Keratinocyte (primary cell): ENCODE measurements at regions not wholly inside any gene's neighbourhood (a gene's known extent, or its start where the extent isn't known, plus 50 kb on each side); places are given as distances from the start of the nearest gene placed in this dataset.

Experiments used
- EZH2 ChIP-seq: IDR thresholded peaks from one replicate; pipeline ENCODE4 v1.6.1; 2012; ENCODE audit warnings: inconsistent platforms, mild to moderate bottlenecking, low read length, moderate library complexity
- TF ChIP-seq, protein P1 (sequence below), 3 experiments: IDR thresholded peaks in 1 of 3; conservative IDR thresholded peaks in 1 of 3; optimal IDR thresholded peaks in 1 of 3; 2 replicates in 2 of 3; 3 replicates in 1 of 3; pipeline versions ENCODE3 to v1.5.1; 2011; ENCODE audit warnings: low read length in 3 of 3, mild to moderate bottlenecking in 3 of 3, moderate library complexity in 2 of 3, control low read depth in 1 of 3, inconsistent platforms in 1 of 3; ENCODE audit not compliant: insufficient read depth in 2 of 3; ENCODE audit errors: extremely low read depth in 1 of 3

- TF ChIP-seq, protein P1, sequence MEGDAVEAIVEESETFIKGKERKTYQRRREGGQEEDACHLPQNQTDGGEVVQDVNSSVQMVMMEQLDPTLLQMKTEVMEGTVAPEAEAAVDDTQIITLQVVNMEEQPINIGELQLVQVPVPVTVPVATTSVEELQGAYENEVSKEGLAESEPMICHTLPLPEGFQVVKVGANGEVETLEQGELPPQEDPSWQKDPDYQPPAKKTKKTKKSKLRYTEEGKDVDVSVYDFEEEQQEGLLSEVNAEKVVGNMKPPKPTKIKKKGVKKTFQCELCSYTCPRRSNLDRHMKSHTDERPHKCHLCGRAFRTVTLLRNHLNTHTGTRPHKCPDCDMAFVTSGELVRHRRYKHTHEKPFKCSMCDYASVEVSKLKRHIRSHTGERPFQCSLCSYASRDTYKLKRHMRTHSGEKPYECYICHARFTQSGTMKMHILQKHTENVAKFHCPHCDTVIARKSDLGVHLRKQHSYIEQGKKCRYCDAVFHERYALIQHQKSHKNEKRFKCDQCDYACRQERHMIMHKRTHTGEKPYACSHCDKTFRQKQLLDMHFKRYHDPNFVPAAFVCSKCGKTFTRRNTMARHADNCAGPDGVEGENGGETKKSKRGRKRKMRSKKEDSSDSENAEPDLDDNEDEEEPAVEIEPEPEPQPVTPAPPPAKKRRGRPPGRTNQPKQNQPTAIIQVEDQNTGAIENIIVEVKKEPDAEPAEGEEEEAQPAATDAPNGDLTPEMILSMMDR (optimal IDR thresholded peaks at IDR 0.05 in 1 of 3, IDR thresholded peaks at IDR 0.05 in 1 of 3, conservative IDR thresholded peaks at IDR 0.05 in 1 of 3; ENCODE audit: extremely low read depth in 1 of 3, insufficient read depth in 2 of 3, low read length in 3 of 3), result no peak
- TF ChIP-seq EZH2, result no peak
Observed at GRCh38 chr11:80443177-80443576, 1002.3 kb upstream of the TENM4 start.
